Upper lobe of left lung (tissue), 4 donors: ENCODE measurements at regions not wholly inside any gene's neighbourhood (a gene's known extent, or its start where the extent isn't known, plus 50 kb on each side); places are given as distances from the start of the nearest gene placed in this dataset.

Experiments
- CTCF ChIP-seq, 6 experiments: fragments of 450-650 bp in 4 of 6; fragments of 200-600 bp in 2 of 6; sonication (generic) in 2 of 6; IDR thresholded peaks; one replicate each; pipeline ENCODE4 v1.5.1; 2016 to 2019; ENCODE audit warnings: antibody characterized with exemption in 6 of 6
- POLR2A ChIP-seq, 4 donors: fragments of 450-650 bp; IDR thresholded peaks; one replicate each; pipeline ENCODE4 v1.5.1; 2016 to 2017; ENCODE audit warnings: antibody characterized with exemption in 4 of 4, mild to moderate bottlenecking in 2 of 4

GRCh38 chr1:56200896-56201295, 378.5 kb downstream of the PLPP3 start:
- TF ChIP-seq CTCF (IDR thresholded peaks at IDR 0.05) = no peak
- TF ChIP-seq POLR2A (IDR thresholded peaks at IDR 0.05) = no peak
